CD4-positive, alpha-beta T cell (primary cell): ENCODE measurements at regions not wholly inside any gene's neighbourhood (a gene's known extent, or its start where the extent isn't known, plus 50 kb on each side); places are given as distances from the start of the nearest gene placed in this dataset.

Experiments
- ATAC-seq: fragments of 200-7000 bp; cut with Tn5 transposase; one replicate; pipeline ENCODE4 v1.10.0; 2022; ENCODE audit warnings: mild to moderate bottlenecking; ENCODE audit not compliant: poor library complexity
- CTCF ChIA-PET: fragments of 350-600 bp; sonication (Branson Sonifier 250); formaldehyde crosslinking; loops from one replicate; lab custom pipeline; 2021; ENCODE audit warnings: antibody characterized with exemption, inconsistent platforms; lab: Charles Lee
- POLR2A ChIA-PET: fragments of 350-600 bp; sonication (Branson Sonifier 250); formaldehyde crosslinking; loops from one replicate; lab custom pipeline; 2021; ENCODE audit warnings: antibody characterized with exemption, inconsistent platforms; lab: Charles Lee
- DNase-seq, 14 experiments: peaks; one replicate each; pipeline ENCODE4 v3.0.0-alpha.2; 2013 to 2020; ENCODE audit warnings: mixed read lengths in 2 of 14
- H3K27ac ChIP-seq, 2 donors: one replicate each; pipeline versions ENCODE4 v1.5.1 to v1.7.0; 2013; ENCODE audit warnings: low read length in 2 of 2, low read depth in 1 of 2, mild to moderate bottlenecking in 1 of 2
- H3K27me3 ChIP-seq, 2 experiments: 1 replicate in 1 of 2; 2 replicates in 1 of 2; pipeline versions ENCODE4 v1.6.1 to v1.7.0; 2013; ENCODE audit warnings: low read length in 2 of 2, control low read depth in 1 of 2, mild to moderate bottlenecking in 1 of 2, moderate library complexity in 1 of 2; ENCODE audit not compliant: insufficient read depth in 2 of 2, control insufficient read depth in 1 of 2
- H3K36me3 ChIP-seq: one replicate; pipeline ENCODE4 v1.6.1; 2013; ENCODE audit warnings: low read length, control low read depth; ENCODE audit not compliant: insufficient read depth
- H3K4me1 ChIP-seq: one replicate; pipeline ENCODE4 v1.6.1; 2013; ENCODE audit warnings: low read length, control low read depth; ENCODE audit not compliant: insufficient read depth
- H3K4me3 ChIP-seq: one replicate; pipeline ENCODE4 v1.5.1; 2013; ENCODE audit warnings: mild to moderate bottlenecking, low read length, moderate library complexity
- H3K9me3 ChIP-seq, 2 experiments: 1 replicate in 1 of 2; 2 replicates in 1 of 2; pipeline versions ENCODE4 v1.6.1 to v1.7.0; 2013; ENCODE audit warnings: low read length in 2 of 2, mild to moderate bottlenecking in 2 of 2, control low read depth in 1 of 2, moderate library complexity in 1 of 2; ENCODE audit not compliant: control insufficient read depth in 1 of 2, insufficient read depth in 1 of 2
- H3K27ac Mint-ChIP-seq: one replicate; pipeline ENCODE4 v1.8.0; 2020; ENCODE audit warnings: mixed read lengths
- H3K27me3 Mint-ChIP-seq: one replicate; pipeline ENCODE4 v1.8.0; 2021; ENCODE audit warnings: mixed read lengths
- H3K36me3 Mint-ChIP-seq: one replicate; pipeline ENCODE4 v1.8.0; 2021; ENCODE audit warnings: low read depth, mixed read lengths
- H3K4me1 Mint-ChIP-seq: one replicate; pipeline ENCODE4 v1.8.0; 2021; ENCODE audit warnings: low read depth, mixed read lengths
- H3K4me3 Mint-ChIP-seq: one replicate; pipeline ENCODE4 v1.8.0; 2020; ENCODE audit warnings: mild to moderate bottlenecking, mixed read lengths
- H3K9me3 Mint-ChIP-seq: one replicate; pipeline ENCODE4 v1.8.0; 2020; ENCODE audit warnings: mixed read lengths
- intact Hi-C, 2 experiments: fragments of 100-400 bp; cut with DNase I in 1 of 2; cut with micrococcal nuclease in 1 of 2; formaldehyde crosslinking; loops; one replicate each; pipeline versions ENCODE4 v1.15.1 to v1.9.0; 2023 to 2025; cut with DNase I, micrococcal nuclease
- TF ChIP-seq, protein P1 (sequence below): fragments of 200-600 bp; IDR thresholded peaks from one replicate; pipeline ENCODE4 v1.8.0; 2022; ENCODE audit warnings: antibody characterized with exemption, mild to moderate bottlenecking

DNA sequence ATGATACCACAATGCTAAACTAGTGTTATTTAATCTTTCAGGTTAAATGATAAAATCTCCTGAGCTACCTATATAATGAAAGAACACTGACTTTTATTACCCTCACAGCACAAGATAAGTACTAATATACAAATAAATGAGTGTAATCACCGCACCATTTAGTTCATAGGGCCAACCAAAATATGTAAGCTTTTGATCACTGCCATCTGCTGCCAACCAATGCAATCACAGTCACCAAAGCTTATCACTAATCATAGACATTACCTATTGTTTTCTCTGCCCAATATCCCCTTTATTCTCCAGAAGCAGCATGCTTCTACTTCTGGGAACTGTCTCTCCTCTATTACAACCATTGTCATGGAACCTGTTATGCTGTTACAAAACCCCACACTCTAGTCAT is 151.6 kb upstream of the LRATD1 start:
- DNase-seq (no peak), ATAC-seq (no peak)
- Mint-ChIP-seq H3K4me3 (no peak overlapping the region), H3K36me3 (no peaks in the 10 kb centered on the region), H3K4me1 (no peaks in the 10 kb centered on the region), H3K27me3 (no peaks in the 10 kb centered on the region), H3K9me3 (peaks cover 8% of the 10 kb centered on the region), H3K27ac (no peak overlapping the region)
- Histone ChIP-seq H3K4me3 (no peak overlapping the region), H3K27ac (no peak overlapping the region), H3K4me1 (no peaks in the 10 kb centered on the region), H3K36me3 (no peaks in the 10 kb centered on the region), H3K27me3 (no peaks in the 10 kb centered on the region), H3K9me3 (peaks cover 0 to 3% of the 10 kb centered on the region in 2 experiments)
- TF ChIP-seq, protein P1, sequence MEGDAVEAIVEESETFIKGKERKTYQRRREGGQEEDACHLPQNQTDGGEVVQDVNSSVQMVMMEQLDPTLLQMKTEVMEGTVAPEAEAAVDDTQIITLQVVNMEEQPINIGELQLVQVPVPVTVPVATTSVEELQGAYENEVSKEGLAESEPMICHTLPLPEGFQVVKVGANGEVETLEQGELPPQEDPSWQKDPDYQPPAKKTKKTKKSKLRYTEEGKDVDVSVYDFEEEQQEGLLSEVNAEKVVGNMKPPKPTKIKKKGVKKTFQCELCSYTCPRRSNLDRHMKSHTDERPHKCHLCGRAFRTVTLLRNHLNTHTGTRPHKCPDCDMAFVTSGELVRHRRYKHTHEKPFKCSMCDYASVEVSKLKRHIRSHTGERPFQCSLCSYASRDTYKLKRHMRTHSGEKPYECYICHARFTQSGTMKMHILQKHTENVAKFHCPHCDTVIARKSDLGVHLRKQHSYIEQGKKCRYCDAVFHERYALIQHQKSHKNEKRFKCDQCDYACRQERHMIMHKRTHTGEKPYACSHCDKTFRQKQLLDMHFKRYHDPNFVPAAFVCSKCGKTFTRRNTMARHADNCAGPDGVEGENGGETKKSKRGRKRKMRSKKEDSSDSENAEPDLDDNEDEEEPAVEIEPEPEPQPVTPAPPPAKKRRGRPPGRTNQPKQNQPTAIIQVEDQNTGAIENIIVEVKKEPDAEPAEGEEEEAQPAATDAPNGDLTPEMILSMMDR: no peak
- ChIA-PET CTCF (no interaction called here), POLR2A (no interaction called here)
- intact Hi-C loops: no loop called here

DNA sequence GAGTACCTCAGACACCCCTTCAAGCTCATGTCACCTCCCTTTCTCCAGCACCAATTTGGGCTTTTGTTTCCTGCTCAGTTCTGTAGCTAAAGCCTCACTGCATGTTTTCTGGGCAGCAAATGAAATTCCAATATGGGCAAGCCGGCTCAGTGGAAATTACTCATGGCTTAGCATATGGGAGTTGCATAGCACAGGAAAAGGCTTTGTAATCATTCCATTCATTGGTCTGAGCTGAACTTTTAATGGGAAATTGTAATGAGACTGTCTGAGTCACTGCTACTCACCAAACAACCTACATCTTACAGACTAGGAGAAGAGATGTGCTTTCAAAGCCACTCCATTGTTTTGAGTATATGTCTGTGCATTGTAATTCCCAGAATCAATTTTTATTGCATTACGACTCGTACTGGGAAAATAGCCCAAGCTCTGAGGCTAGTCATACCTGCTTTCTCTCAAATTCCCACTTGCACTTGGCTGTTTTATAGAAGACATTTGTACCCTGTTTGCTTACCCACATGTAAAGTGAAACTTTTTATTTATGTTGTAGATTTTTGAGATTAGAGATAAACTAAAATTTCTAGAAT is 139.5 kb upstream of the LRATD1 start:
- Histone ChIP-seq H3K4me1 (no peaks in the 10 kb centered on the region), H3K27ac (no peak overlapping the region), H3K9me3 (peaks cover 0 to 4% of the 10 kb centered on the region in 2 experiments), H3K27me3 (no peaks in the 10 kb centered on the region), H3K36me3 (no peaks in the 10 kb centered on the region), H3K4me3 (no peak overlapping the region)
- Mint-ChIP-seq H3K27ac (no peak overlapping the region), H3K4me1 (no peaks in the 10 kb centered on the region), H3K4me3 (no peak overlapping the region), H3K36me3 (no peaks in the 10 kb centered on the region), H3K9me3 (peaks cover 5% of the 10 kb centered on the region), H3K27me3 (no peaks in the 10 kb centered on the region)
- ChIA-PET CTCF (no interaction called here), POLR2A (no interaction called here)
- no peak for ATAC-seq
- TF ChIP-seq, protein P1: no peak
- intact Hi-C loops: no loop called here
- DNase-seq: no peak

DNA sequence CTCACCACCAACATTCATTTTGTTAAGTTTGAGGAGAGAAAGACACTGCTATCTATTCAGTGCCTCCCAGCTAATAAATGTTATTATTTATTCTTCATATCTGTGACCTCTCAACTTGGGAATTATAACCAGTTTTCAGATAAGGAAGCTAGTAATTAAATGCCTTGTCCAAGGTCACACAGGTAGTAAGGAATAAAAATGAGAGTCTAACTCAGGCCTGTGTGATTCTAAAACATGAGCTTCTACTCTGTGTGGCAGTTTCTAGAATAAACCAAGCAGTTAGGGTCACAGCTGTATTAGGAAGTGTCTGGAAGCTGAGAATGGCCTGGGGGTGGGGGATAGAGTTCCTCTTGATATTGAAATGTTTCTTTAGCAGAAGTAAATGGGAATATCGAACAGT is 137.8 kb upstream of the LRATD1 start:
- no peaks in the 10 kb centered on the region for H3K4me1 Mint-ChIP-seq
- peaks cover 5% of the 10 kb centered on the region for H3K9me3 Mint-ChIP-seq
- Histone ChIP-seq H3K4me1 (no peaks in the 10 kb centered on the region), H3K9me3 (peaks cover 0 to 4% of the 10 kb centered on the region in 2 experiments), H3K27ac (no peak overlapping the region), H3K27me3 (no peaks in the 10 kb centered on the region), H3K36me3 (no peaks in the 10 kb centered on the region), H3K4me3 (no peak overlapping the region)
- ChIA-PET CTCF (no interaction called here), POLR2A (no interaction called here)
- intact Hi-C loops: no loop called here
- H3K27me3 Mint-ChIP-seq: no peaks in the 10 kb centered on the region
- no peak overlapping the region for H3K4me3 Mint-ChIP-seq
- DNase-seq (no peak), ATAC-seq (no peak)
- H3K36me3 Mint-ChIP-seq: no peaks in the 10 kb centered on the region
- no peak overlapping the region for H3K27ac Mint-ChIP-seq
- TF ChIP-seq, protein P1: no peak
